Esophagus (tissue), 2 donors: ENCODE measurements at regions not wholly inside any gene's neighbourhood (a gene's known extent, or its start where the extent isn't known, plus 50 kb on each side); places are given as distances from the start of the nearest gene placed in this dataset.

Experiments
- H3K27ac ChIP-seq, 2 donors: one replicate each; pipeline ENCODE4 v1.5.1; 2013; ENCODE audit warnings: low read depth in 2 of 2, mild to moderate bottlenecking in 2 of 2, inconsistent platforms in 1 of 2, low read length in 1 of 2, moderate library complexity in 1 of 2
- H3K27me3 ChIP-seq, 2 donors: one replicate each; pipeline ENCODE4 v1.6.1; 2013; ENCODE audit warnings: low read length in 2 of 2, control low read depth in 1 of 2, mild to moderate bottlenecking in 1 of 2; ENCODE audit not compliant: insufficient read depth in 2 of 2, control insufficient read depth in 1 of 2
- H3K36me3 ChIP-seq, 2 donors: one replicate each; pipeline ENCODE4 v1.6.1; 2013; ENCODE audit warnings: low read length in 1 of 2; ENCODE audit not compliant: control insufficient read depth in 2 of 2, insufficient read depth in 2 of 2
- H3K4me1 ChIP-seq, 2 donors: one replicate each; pipeline ENCODE4 v1.6.1; 2013; ENCODE audit warnings: low read length in 1 of 2; ENCODE audit not compliant: control insufficient read depth in 2 of 2, insufficient read depth in 2 of 2
- H3K4me3 ChIP-seq, 2 donors: one replicate each; pipeline ENCODE4 v1.5.1; 2013; ENCODE audit warnings: low read length in 2 of 2, mild to moderate bottlenecking in 2 of 2, low read depth in 1 of 2, moderate library complexity in 1 of 2
- H3K9me3 ChIP-seq, 2 donors: one replicate each; pipeline ENCODE4 v1.6.1; 2013; ENCODE audit warnings: mild to moderate bottlenecking in 2 of 2, low read depth in 1 of 2, low read length in 1 of 2, moderate library complexity in 1 of 2; ENCODE audit not compliant: control insufficient read depth in 2 of 2, insufficient read depth in 1 of 2
- whole genome bisulfite sequencing, 2 donors: extraction: QIAGEN DNeasy Blood & Tissue Kit; methylation state at CpG; one replicate each; pipeline ENCODE4 v1.1.7; 2013; 5-methylcytosine and 5-hydroxymethylcytosine counted together
- donor health status: healthy with polysubstance abuse.
- donor health status: Bipolar disorder and iron deficiency.

- Histone ChIP-seq H3K27me3 (no peaks in the 10 kb centered on the region), H3K36me3 (no peaks in the 10 kb centered on the region), H3K4me1 (no peaks in the 10 kb centered on the region), H3K27ac (no peak overlapping the region), H3K9me3 (peaks cover 0 to 8% of the 10 kb centered on the region in 2 donors), H3K4me3 (no peak overlapping the region)
- 16 to 19% methylated on average over 2 of the region's 2 CpGs for whole genome bisulfite sequencing, 2 donors
Measured at GRCh38 chr12:31868965-31869364, 90.2 kb upstream of the RESF1 start.

- Histone ChIP-seq H3K36me3 (no peaks in the 10 kb centered on the region), H3K27ac (no peak overlapping the region), H3K4me1 (no peaks in the 10 kb centered on the region), H3K27me3 (no peaks in the 10 kb centered on the region), H3K4me3 (no peak overlapping the region), H3K9me3 (no peaks in the 10 kb centered on the region)
Measured at GRCh38 chr12:31867292-31867691, 91.9 kb upstream of the RESF1 start.

GRCh38 chr12:31866523-31866922 is 92.7 kb upstream of the RESF1 start:
- WGBS, 2 donors, result 94 to 96% methylated on average over 3 of the region's 3 CpGs
- H3K4me1 ChIP-seq, result no peaks in the 10 kb centered on the region
- H3K4me3 ChIP-seq, result no peak overlapping the region
- no peak overlapping the region for H3K27ac ChIP-seq
- no peaks in the 10 kb centered on the region for H3K27me3 ChIP-seq
- H3K36me3 ChIP-seq, result no peaks in the 10 kb centered on the region
- H3K9me3 ChIP-seq, result no peaks in the 10 kb centered on the region

GRCh38 chr12:31865023-31865422 is 94.2 kb upstream of the RESF1 start:
- H3K4me1 ChIP-seq, result no peaks in the 10 kb centered on the region
- no peaks in the 10 kb centered on the region for H3K36me3 ChIP-seq
- H3K27ac ChIP-seq, result no peak overlapping the region
- no peaks in the 10 kb centered on the region for H3K9me3 ChIP-seq
- no peak overlapping the region for H3K4me3 ChIP-seq
- 69 to 88% methylated on average over 2 of the region's 2 CpGs for WGBS, 2 donors
- no peaks in the 10 kb centered on the region for H3K27me3 ChIP-seq

GRCh38 chr12:31861360-31861759 is 97.9 kb upstream of the RESF1 start:
- H3K4me3 ChIP-seq, result no peak overlapping the region
- no peak overlapping the region for H3K27ac ChIP-seq
- WGBS, 2 donors, result 57 to 69% methylated on average over 2 of the region's 2 CpGs
- no peaks in the 10 kb centered on the region for H3K4me1 ChIP-seq
- H3K9me3 ChIP-seq, result no peaks in the 10 kb centered on the region
- no peaks in the 10 kb centered on the region for H3K27me3 ChIP-seq
- H3K36me3 ChIP-seq, result no peaks in the 10 kb centered on the region

GRCh38 chr12:31860401-31860800 is 98.8 kb upstream of the RESF1 start:
- Histone ChIP-seq H3K27ac (no peak overlapping the region), H3K9me3 (no peaks in the 10 kb centered on the region), H3K4me3 (no peak overlapping the region), H3K36me3 (no peaks in the 10 kb centered on the region), H3K27me3 (no peaks in the 10 kb centered on the region), H3K4me1 (no peaks in the 10 kb centered on the region)
- WGBS, 2 donors, result 82 to 85% methylated on average over 4 of the region's 4 CpGs

GRCh38 chr12:31859232-31859977 is 99.8 kb upstream of the RESF1 start:
- H3K4me3 ChIP-seq, result no peak overlapping the region
- no peaks in the 10 kb centered on the region for H3K4me1 ChIP-seq
- H3K27ac ChIP-seq, result no peak overlapping the region
- H3K36me3 ChIP-seq, result no peaks in the 10 kb centered on the region
- WGBS, 2 donors, result 82 to 84% methylated on average over 13 of the region's 13 CpGs
- no peaks in the 10 kb centered on the region for H3K9me3 ChIP-seq
- H3K27me3 ChIP-seq, result no peaks in the 10 kb centered on the region

GRCh38 chr12:31855427-31855826 is 103.8 kb upstream of the RESF1 start:
- H3K36me3 ChIP-seq, result no peaks in the 10 kb centered on the region
- H3K27me3 ChIP-seq, result no peaks in the 10 kb centered on the region
- H3K9me3 ChIP-seq, result no peaks in the 10 kb centered on the region
- H3K4me1 ChIP-seq, result no peaks in the 10 kb centered on the region
- no peak overlapping the region for H3K27ac ChIP-seq
- 88 to 89% methylated on average over 5 of the region's 5 CpGs for WGBS, 2 donors
- no peak overlapping the region for H3K4me3 ChIP-seq

GRCh38 chr12:31853977-31854376 is 105.2 kb upstream of the RESF1 start:
- no peaks in the 10 kb centered on the region for H3K4me1 ChIP-seq
- H3K9me3 ChIP-seq, result no peaks in the 10 kb centered on the region
- H3K36me3 ChIP-seq, result no peaks in the 10 kb centered on the region
- no peak overlapping the region for H3K4me3 ChIP-seq
- H3K27ac ChIP-seq, result no peak overlapping the region
- no peaks in the 10 kb centered on the region for H3K27me3 ChIP-seq

- Histone ChIP-seq H3K9me3 (peaks cover 3% of the 10 kb centered on the region in 2 donors), H3K4me1 (no peaks in the 10 kb centered on the region), H3K36me3 (no peaks in the 10 kb centered on the region), H3K4me3 (no peak overlapping the region), H3K27ac (no peak overlapping the region), H3K27me3 (no peaks in the 10 kb centered on the region)
Measured at GRCh38 chr12:31853520-31853919, 105.7 kb upstream of the RESF1 start.
